ENCODE measurements at regions not wholly inside any gene's neighbourhood (a gene's known extent, or its start where the extent isn't known, plus 50 kb on each side); places are given as distances from the start of the nearest gene placed in this dataset.

GRCh38 chr13:70363991-70364390, 255.7 kb upstream of the KLHL1 start:
- no peak for DNase-seq

DNA sequence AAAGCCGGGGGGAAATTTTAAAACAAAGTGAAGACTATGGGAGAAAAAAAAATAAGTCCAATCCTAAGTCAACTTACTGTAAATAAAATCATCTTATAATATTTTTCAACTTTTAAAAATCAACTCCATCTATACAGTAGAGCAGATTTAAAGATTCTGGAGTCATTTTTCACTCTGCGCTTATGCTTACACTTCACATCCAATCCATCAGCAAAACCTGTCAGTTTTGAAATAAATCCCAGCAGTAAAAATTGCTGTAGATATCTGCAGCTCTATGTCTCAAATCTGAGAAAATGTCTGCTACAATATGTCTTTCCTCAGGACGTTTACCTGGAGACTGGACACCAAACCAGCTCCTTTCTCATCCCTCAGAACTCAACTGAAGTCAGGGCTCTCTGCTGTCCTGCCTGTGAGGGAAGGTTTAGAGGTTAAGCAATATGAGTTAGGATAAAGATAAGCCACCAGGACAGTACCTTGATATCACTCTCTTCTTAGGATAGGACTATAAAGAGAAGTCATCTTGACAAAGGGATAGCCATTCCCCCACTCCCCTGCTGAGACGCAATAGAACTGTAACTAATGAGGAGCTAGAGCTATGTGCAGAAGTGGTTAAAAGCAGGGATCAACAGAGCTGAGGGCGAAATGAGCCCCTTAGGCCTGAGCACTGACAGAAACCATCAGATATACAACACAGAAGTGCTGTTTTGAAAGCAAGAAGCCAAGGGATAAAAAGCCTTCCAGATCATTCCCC, 254.7 kb upstream of the KLHL1 start:
- no peak for DNase-seq

DNA sequence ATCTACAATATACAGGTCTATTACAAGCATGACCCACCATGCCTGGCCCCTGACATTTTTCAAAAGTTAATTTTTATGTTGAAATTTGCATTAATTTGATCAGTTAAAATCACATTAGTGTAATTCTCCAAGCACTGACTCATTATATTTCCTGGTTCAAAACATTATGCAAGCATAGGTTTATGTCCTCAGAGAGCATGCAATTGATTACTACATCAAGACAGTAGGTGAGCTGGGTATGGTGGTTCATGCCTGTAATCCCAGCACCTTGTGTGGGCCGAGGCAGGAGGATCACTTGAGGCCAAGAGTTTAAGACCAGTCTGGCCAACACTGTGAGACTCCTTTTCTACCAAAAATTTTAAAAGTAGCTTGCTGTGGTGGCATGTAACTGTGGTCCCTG, 248.8 kb upstream of the KLHL1 start:
- DNase-seq, result no peak

GRCh38 chr13:70353096-70353495, 244.8 kb upstream of the KLHL1 start:
- DNase-seq, result no peak

DNA sequence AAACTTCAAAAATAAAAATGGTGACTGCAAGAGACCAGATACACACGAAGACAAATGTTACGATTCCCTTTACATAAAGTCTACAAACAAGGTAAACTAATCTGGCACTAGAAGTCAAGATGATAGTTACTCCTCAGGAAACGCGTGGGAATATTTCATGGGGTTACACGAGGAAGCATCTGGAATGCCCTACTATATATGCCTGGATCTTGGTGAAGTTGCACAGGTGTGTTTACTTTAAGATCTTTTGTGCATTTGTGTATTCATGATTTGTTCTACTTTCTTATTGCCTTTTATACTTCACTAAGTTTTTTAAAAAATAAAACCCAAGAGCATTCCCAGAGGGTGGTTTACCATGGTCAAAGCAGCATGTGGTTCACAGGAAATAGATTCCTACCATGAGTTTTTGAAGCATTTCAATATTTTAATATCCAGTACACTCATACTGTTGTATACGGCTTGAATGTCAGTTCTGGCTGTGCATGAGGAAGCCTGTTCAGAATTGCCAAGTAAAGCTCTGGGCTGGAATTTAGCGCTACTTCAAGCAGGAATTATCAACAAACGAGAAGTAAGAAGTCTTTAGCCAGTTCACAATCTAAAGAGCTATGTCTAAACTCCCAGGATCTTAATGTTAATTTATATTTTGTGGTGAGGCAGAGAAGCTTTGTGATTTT, 239.8 kb upstream of the KLHL1 start:
- no peak for DNase-seq

- DNase-seq, result no peak
These were observed 231.5 kb upstream of the KLHL1 start for GRCh38 chr13:70339738-70340137.

DNA sequence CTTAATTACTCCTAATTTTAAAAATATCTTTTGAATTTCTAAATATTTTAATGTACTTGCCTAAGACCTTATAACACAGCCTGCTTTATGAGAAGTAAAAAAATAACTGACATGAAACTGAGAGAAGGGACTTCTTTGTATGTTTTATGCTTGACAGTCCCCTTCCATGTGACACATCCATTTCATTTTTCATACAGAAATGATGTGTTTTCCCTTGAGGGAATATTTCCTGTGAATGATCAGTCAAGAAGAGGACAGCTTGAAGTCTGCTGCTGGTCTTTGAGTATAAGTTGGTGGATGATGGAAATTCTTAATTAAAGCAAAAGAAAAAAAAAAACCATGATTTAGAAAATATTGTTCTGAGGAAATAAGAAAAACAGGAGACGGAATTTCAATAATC, 230.4 kb upstream of the KLHL1 start:
- no peak for DNase-seq

DNA sequence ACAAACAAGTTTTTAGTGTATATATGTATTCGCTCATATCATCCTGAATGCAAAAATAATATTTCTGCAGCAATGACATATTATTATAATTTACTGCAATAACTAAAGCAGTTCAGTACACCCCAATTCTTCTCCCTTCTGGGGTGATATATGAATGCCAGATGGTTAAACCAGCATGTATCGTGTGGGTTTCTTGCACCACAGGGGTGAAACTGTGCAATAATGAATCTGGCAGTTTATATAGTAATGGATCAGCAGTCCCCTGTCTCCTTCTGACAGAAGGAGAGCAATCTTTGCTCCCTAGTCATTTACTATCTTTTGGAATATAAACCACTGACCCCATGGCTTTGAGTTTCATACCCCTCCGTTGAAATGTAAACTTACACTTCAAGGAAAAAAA, 228.6 kb upstream of the KLHL1 start:
- no peak for DNase-seq

- DNase-seq, result no peak
These were observed 225.5 kb upstream of the KLHL1 start for GRCh38 chr13:70333752-70334151.

- no peak for DNase-seq
These were observed 222.6 kb upstream of the KLHL1 start for GRCh38 chr13:70330697-70331361.

- no peak for DNase-seq
These were observed 216.3 kb upstream of the KLHL1 start for GRCh38 chr13:70324519-70324918.

DNA sequence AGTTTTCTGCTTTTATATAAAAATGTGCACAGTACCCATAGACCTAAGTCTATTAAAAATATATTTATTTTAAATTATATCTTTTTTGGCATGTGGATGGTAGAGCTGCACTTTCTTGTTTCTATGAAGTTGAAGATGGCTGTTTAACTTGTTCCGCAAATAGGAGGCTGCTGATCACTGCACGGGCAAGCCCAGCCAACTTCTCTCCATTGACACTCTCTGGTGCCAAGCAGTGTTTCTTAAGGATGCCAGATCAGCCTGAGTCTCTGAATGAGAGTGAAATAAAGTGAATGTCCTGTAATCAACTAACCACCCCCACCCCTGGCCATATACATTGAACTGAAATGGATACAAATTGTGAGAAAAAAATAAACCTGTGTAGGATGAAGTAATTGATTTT, 202.9 kb upstream of the KLHL1 start:
- DNase-seq, result no peak

DNA sequence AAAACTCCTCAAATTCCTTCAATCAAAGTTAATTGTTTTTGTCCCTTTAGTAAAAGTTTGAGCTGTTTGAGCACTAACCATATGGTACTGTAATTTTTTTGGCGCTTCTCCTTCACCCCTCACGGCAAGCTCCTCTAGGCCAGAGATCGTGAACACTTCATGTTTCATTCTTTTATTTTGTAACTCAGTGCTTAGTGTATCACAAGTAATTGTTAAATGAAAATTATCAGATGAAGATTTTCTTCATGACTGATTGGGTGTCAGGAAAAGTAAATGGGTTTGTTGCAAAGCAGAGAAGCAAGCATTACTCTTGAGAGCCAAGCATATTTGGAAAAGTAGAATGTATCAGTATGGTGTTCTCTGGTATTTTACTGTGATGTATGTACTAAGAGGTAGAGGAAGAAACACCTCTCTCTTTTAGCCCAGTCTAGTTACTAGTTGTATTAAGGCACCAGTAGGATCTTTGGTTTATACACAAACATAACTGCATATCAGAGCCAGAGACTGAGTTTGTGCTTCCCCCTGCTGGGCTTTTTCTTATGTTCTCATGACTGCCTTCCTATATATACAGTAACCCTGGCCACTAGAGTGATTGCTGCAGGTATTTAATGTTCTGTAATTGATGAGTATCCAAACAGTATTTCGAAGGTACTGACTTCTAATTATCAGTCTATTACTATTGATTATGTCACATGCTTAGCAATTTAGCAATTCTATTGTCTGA, 202.3 kb upstream of the KLHL1 start:
- DNase-seq, result peak; percentile 55

GRCh38 chr13:70297189-70297616, 189.0 kb upstream of the KLHL1 start:
- DNase-seq, result no peak

- DNase-seq, result no peak
These were observed 176.1 kb upstream of the KLHL1 start for GRCh38 chr13:70284371-70284770.

DNA sequence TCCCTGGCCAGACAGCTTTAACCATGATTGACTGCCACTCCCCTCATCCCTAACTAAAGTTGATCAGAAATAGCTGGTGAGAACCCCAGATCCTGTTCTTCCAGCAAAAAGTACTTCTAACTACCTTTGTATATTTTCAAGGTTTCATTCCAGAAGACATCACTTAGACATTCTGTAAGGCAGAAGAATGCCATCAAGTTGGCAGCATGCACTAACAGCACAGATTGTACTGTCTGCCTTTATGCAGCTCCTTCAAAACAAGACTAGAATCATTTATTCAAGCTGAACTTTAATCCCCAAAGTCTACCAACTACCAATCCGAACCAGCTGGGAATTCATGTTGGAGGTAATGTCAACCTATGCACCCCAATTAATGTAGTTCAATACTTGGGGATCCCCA, 167.6 kb upstream of the KLHL1 start:
- DNase-seq, result no peak

DNA sequence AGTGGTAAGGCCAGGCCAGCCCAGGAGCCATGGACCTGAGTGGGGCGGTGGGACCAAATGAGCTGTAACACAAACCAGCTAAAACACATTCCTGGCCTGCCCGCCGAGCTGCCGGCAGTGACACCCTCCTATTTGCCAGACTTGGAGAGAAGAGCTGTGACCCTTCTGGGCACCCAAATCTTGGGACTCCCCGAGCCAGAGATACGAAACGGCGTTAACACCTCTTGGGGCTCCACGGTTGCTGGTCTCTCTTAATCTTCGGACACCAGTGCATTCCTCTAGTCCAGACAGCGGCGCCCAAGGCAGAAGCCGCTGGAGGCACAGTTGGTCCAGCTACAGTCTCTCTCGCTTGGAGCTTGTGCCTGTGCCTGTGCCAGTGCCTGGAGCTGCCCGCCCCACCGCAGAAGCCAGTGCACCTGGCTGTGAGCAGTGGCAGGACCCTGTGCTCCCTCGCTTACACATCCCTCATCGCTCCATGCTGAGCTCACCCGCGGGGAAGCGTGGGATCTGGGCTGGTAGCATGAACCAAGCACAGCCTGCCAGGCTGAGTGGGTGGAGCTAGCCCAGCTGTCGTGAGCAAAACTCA, 147.2 kb upstream of the KLHL1 start:
- no peak for DNase-seq

GRCh38 chr13:70253834-70254233, 145.6 kb upstream of the KLHL1 start:
- DNase-seq, result peak; percentile 82

DNA sequence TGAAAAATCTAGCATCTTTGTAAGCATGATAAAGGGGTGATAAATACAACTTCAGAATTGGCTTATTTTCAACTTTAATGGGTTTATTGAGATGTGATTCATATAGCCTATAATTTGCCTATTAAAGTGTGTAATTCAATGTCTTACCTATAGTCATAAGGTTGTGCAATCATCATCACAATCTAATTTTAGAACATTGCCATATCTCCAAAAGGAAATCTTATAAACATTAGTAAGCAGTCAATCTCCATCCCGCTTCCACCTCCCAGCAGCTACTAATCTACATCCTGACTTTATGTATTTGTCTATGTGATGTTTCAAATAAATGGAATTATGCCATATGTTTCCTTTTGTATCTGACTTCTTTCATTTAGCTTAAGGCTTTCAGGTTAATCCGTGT, 145.2 kb upstream of the KLHL1 start:
- DNase-seq, result peak; percentile 42

DNA sequence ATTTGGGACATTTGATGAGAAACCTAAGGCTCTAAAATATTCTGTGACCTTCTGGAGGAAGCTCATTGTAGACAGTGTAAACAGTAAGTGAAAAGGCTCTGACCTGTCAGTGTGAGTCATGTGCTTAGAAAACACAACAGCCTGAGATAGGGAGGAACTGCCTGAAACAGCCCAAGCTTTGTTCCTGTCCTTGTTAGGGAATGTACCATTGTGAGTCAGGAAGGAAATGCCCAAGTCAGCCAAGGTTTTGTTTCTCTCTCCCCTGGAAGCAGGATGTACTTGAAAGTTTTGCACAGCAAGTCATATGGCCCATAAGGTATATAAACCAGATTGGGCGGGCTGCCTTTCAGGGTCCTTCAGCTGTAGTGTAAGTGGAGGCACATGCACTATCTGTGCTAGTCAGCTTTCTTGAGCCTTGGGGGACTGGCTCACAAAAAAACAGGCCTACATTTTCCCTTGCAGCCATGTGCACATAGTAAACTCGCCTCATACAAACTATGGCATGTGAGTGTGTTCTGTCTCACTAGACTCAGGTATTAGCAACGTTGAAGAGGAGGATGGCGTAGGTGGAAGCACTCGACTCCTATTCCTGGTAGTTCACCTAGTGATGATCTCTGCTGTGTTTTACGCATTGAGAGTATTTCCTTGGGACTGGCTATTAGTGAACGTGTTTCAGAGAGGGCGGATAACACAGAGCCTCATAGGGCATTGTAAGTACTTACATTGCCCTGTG, 141.2 kb upstream of the KLHL1 start:
- DNase-seq, result peak; percentile 16

DNA sequence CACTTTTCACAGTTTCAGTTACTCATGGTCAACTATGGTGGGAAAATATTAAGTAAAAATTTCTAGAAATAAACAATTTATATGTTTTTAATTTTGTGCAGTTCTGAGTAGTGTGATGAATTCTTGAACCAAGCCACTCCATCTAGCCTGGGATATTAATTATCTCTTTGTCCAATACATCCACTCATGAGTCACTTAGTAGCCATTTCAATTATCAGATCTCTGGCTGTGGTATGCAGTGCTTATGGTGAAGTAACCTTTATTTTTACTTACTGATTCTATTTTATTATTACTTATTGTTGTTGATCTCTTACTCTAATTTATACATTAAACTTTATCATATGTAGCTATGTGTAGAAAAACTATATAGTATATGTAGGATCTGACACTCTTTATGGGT, 128.9 kb upstream of the KLHL1 start:
- DNase-seq, result no peak

DNA sequence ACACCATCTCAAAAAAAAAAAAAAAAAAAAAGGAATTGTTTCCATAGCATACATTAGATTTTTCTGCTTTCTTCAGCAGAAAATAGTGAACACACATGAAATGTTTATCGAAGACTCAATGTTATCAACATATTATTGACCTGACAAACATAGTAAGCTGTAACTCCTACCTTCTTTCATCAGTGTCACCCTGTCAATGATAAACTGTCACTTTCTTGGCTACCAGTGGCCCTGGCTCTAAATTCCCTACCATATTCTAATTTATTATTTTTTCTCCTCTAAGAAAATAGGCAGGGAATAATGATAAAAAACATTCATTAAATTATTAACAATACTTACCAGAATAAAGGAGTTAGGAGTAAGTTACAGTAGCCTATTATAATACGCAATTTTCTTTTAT, 127.3 kb upstream of the KLHL1 start:
- no peak for DNase-seq
